ENCODE measurements at regions not wholly inside any gene's neighbourhood (a gene's known extent, or its start where the extent isn't known, plus 50 kb on each side); places are given as distances from the start of the nearest gene placed in this dataset.
A peak's percentile ranks its signal among the peaks of the same experiment; 100 is the strongest.

GRCh38 chr2:118761771-118762170, 85.7 kb downstream of the EN1 start:
- no CpG with 5 or more reads among the region's 6 CpGs for WGBS, 2 donors (ENCODE audit: extremely low coverage in 2 of 2, insufficient read length in 2 of 2, insufficient replicate concordance in 1 of 2)
- H2BK5ac ChIP-seq (ENCODE audit: low read length) = no peak overlapping the region

GRCh38 chr2:118755901-118756300, 91.5 kb downstream of the EN1 start:
- DNase-seq (ENCODE audit: low spot score) = no peak
- Histone ChIP-seq H2BK5ac (ENCODE audit: low read length) (no peak overlapping the region), H3K4ac (ENCODE audit: low read length) (no peak overlapping the region), H3K27ac (replicated peaks; ENCODE audit: low read length) (no peak overlapping the region), H3K79me1 (ENCODE audit: low read depth, low read length) (no peaks in the 10 kb centered on the region), H2BK15ac (ENCODE audit: low read length) (no peak overlapping the region), H2BK12ac (ENCODE audit: low read length) (no peak overlapping the region), H3K27me3 (ENCODE audit: control insufficient read depth in 3 of 3, insufficient read depth in 3 of 3, low read depth in 1 of 3, low read length in 3 of 3) (no peaks in the 10 kb centered on the region), H3K4me2 (ENCODE audit: insufficient read depth, low read length, poor library complexity, severe bottlenecking) (no peak overlapping the region), H3K36me3 (replicated peaks in 1 of 2; ENCODE audit: control insufficient read depth in 2 of 2, insufficient read depth in 2 of 2, low read length in 2 of 2) (no peaks in the 10 kb centered on the region), H3K18ac (ENCODE audit: low read length) (no peak overlapping the region), H3K23ac (ENCODE audit: low read depth, low read length, poor library complexity) (no peak overlapping the region), H4K91ac (ENCODE audit: low read depth, low read length, poor library complexity) (no peak overlapping the region), H3K9ac (ENCODE audit: low read depth, low read length, poor library complexity) (no peak overlapping the region), H2AFZ (ENCODE audit: low read length) (no peak overlapping the region), H4K8ac (ENCODE audit: low read depth, low read length) (no peak overlapping the region), H2BK120ac (ENCODE audit: low read depth, low read length) (no peak overlapping the region), H2AK5ac (ENCODE audit: low read depth, low read length) (no peak overlapping the region), H3K9me3 (replicated peaks in 1 of 2; ENCODE audit: control insufficient read depth in 2 of 2, insufficient read depth in 1 of 2, low read depth in 1 of 2, low read length in 2 of 2) (no peaks in the 10 kb centered on the region), H3K4me1 (ENCODE audit: control insufficient read depth in 2 of 2, insufficient read depth in 1 of 2, low read depth in 1 of 2, low read length in 2 of 2) (no peaks in the 10 kb centered on the region), H3K14ac (ENCODE audit: low read length) (no peak overlapping the region), H3K4me3 (ENCODE audit: low read length in 2 of 2) (no peak overlapping the region)
- WGBS, 2 donors (ENCODE audit: extremely low coverage in 2 of 2, insufficient read length in 2 of 2, insufficient replicate concordance in 1 of 2) = no CpG with 5 or more reads among the region's 2 CpGs

More at GRCh38 chr2:118761771-118762170, 85.7 kb downstream of the EN1 start:
- Histone ChIP-seq H3K27ac (replicated peaks; ENCODE audit: low read length) (no peak overlapping the region), H4K91ac (ENCODE audit: low read depth, low read length, poor library complexity) (no peak overlapping the region), H2BK12ac (ENCODE audit: low read length) (no peak overlapping the region), H3K36me3 (replicated peaks in 1 of 2; ENCODE audit: control insufficient read depth in 2 of 2, insufficient read depth in 2 of 2, low read length in 2 of 2) (no peaks in the 10 kb centered on the region), H3K4me2 (ENCODE audit: insufficient read depth, low read length, poor library complexity, severe bottlenecking) (no peak overlapping the region), H3K9me3 (replicated peaks in 1 of 2; ENCODE audit: control insufficient read depth in 2 of 2, insufficient read depth in 1 of 2, low read depth in 1 of 2, low read length in 2 of 2) (no peaks in the 10 kb centered on the region), H2AFZ (ENCODE audit: low read length) (no peak overlapping the region), H3K23ac (ENCODE audit: low read depth, low read length, poor library complexity) (no peak overlapping the region), H3K9ac (ENCODE audit: low read depth, low read length, poor library complexity) (no peak overlapping the region), H3K18ac (ENCODE audit: low read length) (no peak overlapping the region), H3K4me3 (ENCODE audit: low read length in 2 of 2) (no peak overlapping the region), H2BK15ac (ENCODE audit: low read length) (no peak overlapping the region), H2AK5ac (ENCODE audit: low read depth, low read length) (no peak overlapping the region), H2BK120ac (ENCODE audit: low read depth, low read length) (no peak overlapping the region), H3K79me1 (ENCODE audit: low read depth, low read length) (no peaks in the 10 kb centered on the region), H3K14ac (ENCODE audit: low read length) (no peak overlapping the region), H3K4me1 (ENCODE audit: control insufficient read depth in 2 of 2, insufficient read depth in 1 of 2, low read depth in 1 of 2, low read length in 2 of 2) (no peaks in the 10 kb centered on the region), H4K8ac (ENCODE audit: low read depth, low read length) (no peak overlapping the region), H3K4ac (ENCODE audit: low read length) (no peak overlapping the region), H3K27me3 (ENCODE audit: control insufficient read depth in 3 of 3, insufficient read depth in 3 of 3, low read depth in 1 of 3, low read length in 3 of 3) (peaks cover 0 to 19% (median 0%) of the 10 kb centered on the region in 3 experiments)
- DNase-seq (ENCODE audit: low spot score) = no peak

GRCh38 chr2:118755384-118755783, 92.1 kb downstream of the EN1 start:
- no peak overlapping the region for H3K14ac ChIP-seq (ENCODE audit: low read length)
- H2BK5ac ChIP-seq (ENCODE audit: low read length) = no peak overlapping the region
- H2BK15ac ChIP-seq (ENCODE audit: low read length) = no peak overlapping the region
- no peaks in the 10 kb centered on the region for H3K4me1 ChIP-seq (ENCODE audit: control insufficient read depth in 2 of 2, insufficient read depth in 1 of 2, low read depth in 1 of 2, low read length in 2 of 2)
- no peak for DNase-seq (ENCODE audit: low spot score)
- no peak overlapping the region for H3K4me3 ChIP-seq (ENCODE audit: low read length in 2 of 2)
- no peak overlapping the region for H2AFZ ChIP-seq (ENCODE audit: low read length)
- no peak overlapping the region for H3K4me2 ChIP-seq (ENCODE audit: insufficient read depth, low read length, poor library complexity, severe bottlenecking)
- H4K8ac ChIP-seq (ENCODE audit: low read depth, low read length) = no peak overlapping the region
- H3K18ac ChIP-seq (ENCODE audit: low read length) = no peak overlapping the region
- WGBS, 2 donors (ENCODE audit: extremely low coverage in 2 of 2, insufficient read length in 2 of 2, insufficient replicate concordance in 1 of 2) = no CpG with 5 or more reads among the region's 2 CpGs
- H3K27ac ChIP-seq (replicated peaks; ENCODE audit: low read length) = no peak overlapping the region
- no peak overlapping the region for H3K23ac ChIP-seq (ENCODE audit: low read depth, low read length, poor library complexity)
- H3K27me3 ChIP-seq (ENCODE audit: control insufficient read depth in 3 of 3, insufficient read depth in 3 of 3, low read depth in 1 of 3, low read length in 3 of 3) = no peaks in the 10 kb centered on the region
- no peak overlapping the region for H3K4ac ChIP-seq (ENCODE audit: low read length)
- H2BK12ac ChIP-seq (ENCODE audit: low read length) = no peak overlapping the region
- no peak overlapping the region for H3K9ac ChIP-seq (ENCODE audit: low read depth, low read length, poor library complexity)
- H2AK5ac ChIP-seq (ENCODE audit: low read depth, low read length) = no peak overlapping the region
- no peaks in the 10 kb centered on the region for H3K9me3 ChIP-seq (replicated peaks in 1 of 2; ENCODE audit: control insufficient read depth in 2 of 2, insufficient read depth in 1 of 2, low read depth in 1 of 2, low read length in 2 of 2)
- H3K36me3 ChIP-seq (replicated peaks in 1 of 2; ENCODE audit: control insufficient read depth in 2 of 2, insufficient read depth in 2 of 2, low read length in 2 of 2) = no peaks in the 10 kb centered on the region
- H4K91ac ChIP-seq (ENCODE audit: low read depth, low read length, poor library complexity) = no peak overlapping the region
- H2BK120ac ChIP-seq (ENCODE audit: low read depth, low read length) = no peak overlapping the region
- H3K79me1 ChIP-seq (ENCODE audit: low read depth, low read length) = no peaks in the 10 kb centered on the region

GRCh38 chr2:118752762-118753429, 94.6 kb downstream of the EN1 start:
- Histone ChIP-seq H3K4me1 (ENCODE audit: control insufficient read depth in 2 of 2, insufficient read depth in 1 of 2, low read depth in 1 of 2, low read length in 2 of 2) (no peaks in the 10 kb centered on the region), H3K18ac (ENCODE audit: low read length) (no peak overlapping the region), H2BK15ac (ENCODE audit: low read length) (peak overlapping the region; percentile 84), H3K4me2 (ENCODE audit: insufficient read depth, low read length, poor library complexity, severe bottlenecking) (no peak overlapping the region), H2AFZ (ENCODE audit: low read length) (no peak overlapping the region), H2BK12ac (ENCODE audit: low read length) (no peak overlapping the region), H3K79me1 (ENCODE audit: low read depth, low read length) (no peaks in the 10 kb centered on the region), H3K9me3 (replicated peaks in 1 of 2; ENCODE audit: control insufficient read depth in 2 of 2, insufficient read depth in 1 of 2, low read depth in 1 of 2, low read length in 2 of 2) (no peaks in the 10 kb centered on the region), H4K91ac (ENCODE audit: low read depth, low read length, poor library complexity) (no peak overlapping the region), H3K14ac (ENCODE audit: low read length) (no peak overlapping the region), H3K23ac (ENCODE audit: low read depth, low read length, poor library complexity) (no peak overlapping the region), H3K27me3 (ENCODE audit: control insufficient read depth in 3 of 3, insufficient read depth in 3 of 3, low read depth in 1 of 3, low read length in 3 of 3) (no peaks in the 10 kb centered on the region), H3K4me3 (ENCODE audit: low read length in 2 of 2) (no peak overlapping the region), H4K8ac (ENCODE audit: low read depth, low read length) (no peak overlapping the region), H2BK120ac (ENCODE audit: low read depth, low read length) (no peak overlapping the region), H3K4ac (ENCODE audit: low read length) (no peak overlapping the region), H3K9ac (ENCODE audit: low read depth, low read length, poor library complexity) (no peak overlapping the region), H2BK5ac (ENCODE audit: low read length) (no peak overlapping the region), H3K27ac (replicated peaks; ENCODE audit: low read length) (no peak overlapping the region), H3K36me3 (replicated peaks in 1 of 2; ENCODE audit: control insufficient read depth in 2 of 2, insufficient read depth in 2 of 2, low read length in 2 of 2) (no peaks in the 10 kb centered on the region), H2AK5ac (ENCODE audit: low read depth, low read length) (no peak overlapping the region)
- no peak for DNase-seq (ENCODE audit: low spot score)
- WGBS, 2 donors (ENCODE audit: extremely low coverage in 2 of 2, insufficient read length in 2 of 2, insufficient replicate concordance in 1 of 2) = no CpG with 5 or more reads among the region's 16 CpGs
